ENCODE measurements at regions not wholly inside any gene's neighbourhood (a gene's known extent, or its start where the extent isn't known, plus 50 kb on each side); places are given as distances from the start of the nearest gene placed in this dataset.

GRCh38 chr12:127548123-127548553 is 718.8 kb upstream of the TMEM132C start:
- no peak for DNase-seq (ENCODE audit: low read depth in 1 of 2, low spot score in 1 of 2)
- H3K27ac ChIP-seq (replicated peaks), result no peak overlapping the region
- H3K27me3 ChIP-seq (ENCODE audit: insufficient read depth, poor library complexity, severe bottlenecking), result no peaks in the 10 kb centered on the region
- TF ChIP-seq SPI1 (IDR thresholded peaks at IDR 0.05; ENCODE audit: borderline replicate concordance, low read depth), result no peak
- no peak for TF ChIP-seq GABPA (IDR thresholded peaks at IDR 0.05; ENCODE audit: low read depth)
- TF ChIP-seq POLR2AphosphoS5 (IDR thresholded peaks at IDR 0.05; ENCODE audit: low read depth), result no peak
- TF ChIP-seq REST (IDR thresholded peaks at IDR 0.05; ENCODE audit: insufficient replicate concordance, low read depth), result no peak
- no peak for TF ChIP-seq CTCF (IDR thresholded peaks at IDR 0.05; ENCODE audit: insufficient read depth, low read length)
- no peak overlapping the region for H3K4me3 ChIP-seq (replicated peaks; ENCODE audit: insufficient read depth, low read length)

GRCh38 chr12:127550271-127550670 is 716.7 kb upstream of the TMEM132C start:
- DNase-seq (ENCODE audit: low read depth in 1 of 2, low spot score in 1 of 2), result no peak
- TF ChIP-seq REST (IDR thresholded peaks at IDR 0.05; ENCODE audit: insufficient replicate concordance, low read depth) (no peak), POLR2AphosphoS5 (IDR thresholded peaks at IDR 0.05; ENCODE audit: low read depth) (no peak)
- Histone ChIP-seq H3K4me3 (replicated peaks; ENCODE audit: insufficient read depth, low read length) (no peak overlapping the region), H3K27ac (replicated peaks) (no peak overlapping the region), H3K27me3 (ENCODE audit: insufficient read depth, poor library complexity, severe bottlenecking) (no peaks in the 10 kb centered on the region)

- H3K27me3 ChIP-seq (ENCODE audit: insufficient read depth, poor library complexity, severe bottlenecking), result no peaks in the 10 kb centered on the region
- no peak for TF ChIP-seq REST (IDR thresholded peaks at IDR 0.05; ENCODE audit: insufficient replicate concordance, low read depth)
- TF ChIP-seq GABPA (IDR thresholded peaks at IDR 0.05; ENCODE audit: low read depth), result no peak
- TF ChIP-seq CTCF (IDR thresholded peaks at IDR 0.05; ENCODE audit: insufficient read depth, low read length), result no peak
- no peak for TF ChIP-seq POLR2AphosphoS5 (IDR thresholded peaks at IDR 0.05; ENCODE audit: low read depth)
- no peak for TF ChIP-seq SPI1 (IDR thresholded peaks at IDR 0.05; ENCODE audit: borderline replicate concordance, low read depth)
- H3K4me3 ChIP-seq (replicated peaks; ENCODE audit: insufficient read depth, low read length), result no peak overlapping the region
- H3K27ac ChIP-seq (replicated peaks), result no peak overlapping the region
- DNase-seq (ENCODE audit: low read depth in 1 of 2, low spot score in 1 of 2), result no peak
Measured at GRCh38 chr12:127552838-127553237, 714.1 kb upstream of the TMEM132C start.

GRCh38 chr12:127555071-127555470 is 711.9 kb upstream of the TMEM132C start:
- H3K27ac ChIP-seq (replicated peaks), result no peak overlapping the region
- DNase-seq (ENCODE audit: low read depth in 1 of 2, low spot score in 1 of 2), result no peak
- TF ChIP-seq REST (IDR thresholded peaks at IDR 0.05; ENCODE audit: insufficient replicate concordance, low read depth) (no peak), GABPA (IDR thresholded peaks at IDR 0.05; ENCODE audit: low read depth) (no peak), POLR2AphosphoS5 (IDR thresholded peaks at IDR 0.05; ENCODE audit: low read depth) (no peak), SPI1 (IDR thresholded peaks at IDR 0.05; ENCODE audit: borderline replicate concordance, low read depth) (no peak), CTCF (IDR thresholded peaks at IDR 0.05; ENCODE audit: insufficient read depth, low read length) (no peak)

More at GRCh38 chr12:127555071-127555470, 711.9 kb upstream of the TMEM132C start:
- H3K4me3 ChIP-seq (replicated peaks; ENCODE audit: insufficient read depth, low read length), result no peak overlapping the region
- H3K27me3 ChIP-seq (ENCODE audit: insufficient read depth, poor library complexity, severe bottlenecking), result no peaks in the 10 kb centered on the region

Data from HL-60 (cell line).